MM.1S (cell line): ENCODE measurements at regions not wholly inside any gene's neighbourhood (a gene's known extent, or its start where the extent isn't known, plus 50 kb on each side); places are given as distances from the start of the nearest gene placed in this dataset.

Source experiments
- EZH2 ChIP-seq: fragments of 300-600 bp; sonication (generic); optimal IDR thresholded peaks from 2 replicates; pipeline ENCODE3; 2017; ENCODE audit warnings: low read depth, mild to moderate bottlenecking, antibody characterized with exemption, low read length, mixed read lengths
- TF ChIP-seq, protein P1 (sequence below): fragments of 300-600 bp; sonication (generic); IDR thresholded peaks from 2 replicates; pipeline ENCODE4 v1.5.1; 2016; ENCODE audit warnings: antibody characterized with exemption, low read length, mixed read lengths

DNA sequence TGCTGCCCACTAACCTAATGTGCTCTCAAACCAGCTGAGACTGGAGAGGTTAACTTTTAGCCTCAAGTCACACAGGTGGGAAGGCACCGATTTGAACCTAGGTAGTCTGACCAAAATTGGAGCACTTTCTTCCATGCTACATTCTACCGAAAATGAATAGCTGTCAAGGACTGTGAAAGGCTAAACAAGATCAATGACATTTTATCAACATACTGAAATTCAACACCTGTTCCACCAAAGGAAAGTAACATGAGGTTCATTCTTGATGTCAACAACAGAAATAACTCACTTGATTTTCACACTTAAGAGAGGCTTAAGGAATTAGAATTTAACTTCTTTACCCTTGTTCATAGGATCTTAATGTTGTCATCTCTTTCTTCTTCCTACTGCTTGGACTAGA is 284.4 kb upstream of the MON1B start:
- TF ChIP-seq, protein P1, sequence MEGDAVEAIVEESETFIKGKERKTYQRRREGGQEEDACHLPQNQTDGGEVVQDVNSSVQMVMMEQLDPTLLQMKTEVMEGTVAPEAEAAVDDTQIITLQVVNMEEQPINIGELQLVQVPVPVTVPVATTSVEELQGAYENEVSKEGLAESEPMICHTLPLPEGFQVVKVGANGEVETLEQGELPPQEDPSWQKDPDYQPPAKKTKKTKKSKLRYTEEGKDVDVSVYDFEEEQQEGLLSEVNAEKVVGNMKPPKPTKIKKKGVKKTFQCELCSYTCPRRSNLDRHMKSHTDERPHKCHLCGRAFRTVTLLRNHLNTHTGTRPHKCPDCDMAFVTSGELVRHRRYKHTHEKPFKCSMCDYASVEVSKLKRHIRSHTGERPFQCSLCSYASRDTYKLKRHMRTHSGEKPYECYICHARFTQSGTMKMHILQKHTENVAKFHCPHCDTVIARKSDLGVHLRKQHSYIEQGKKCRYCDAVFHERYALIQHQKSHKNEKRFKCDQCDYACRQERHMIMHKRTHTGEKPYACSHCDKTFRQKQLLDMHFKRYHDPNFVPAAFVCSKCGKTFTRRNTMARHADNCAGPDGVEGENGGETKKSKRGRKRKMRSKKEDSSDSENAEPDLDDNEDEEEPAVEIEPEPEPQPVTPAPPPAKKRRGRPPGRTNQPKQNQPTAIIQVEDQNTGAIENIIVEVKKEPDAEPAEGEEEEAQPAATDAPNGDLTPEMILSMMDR: no peak
- no peak for TF ChIP-seq EZH2
